ENCODE measurements at regions not wholly inside any gene's neighbourhood (a gene's known extent, or its start where the extent isn't known, plus 50 kb on each side); places are given as distances from the start of the nearest gene placed in this dataset.

DNA sequence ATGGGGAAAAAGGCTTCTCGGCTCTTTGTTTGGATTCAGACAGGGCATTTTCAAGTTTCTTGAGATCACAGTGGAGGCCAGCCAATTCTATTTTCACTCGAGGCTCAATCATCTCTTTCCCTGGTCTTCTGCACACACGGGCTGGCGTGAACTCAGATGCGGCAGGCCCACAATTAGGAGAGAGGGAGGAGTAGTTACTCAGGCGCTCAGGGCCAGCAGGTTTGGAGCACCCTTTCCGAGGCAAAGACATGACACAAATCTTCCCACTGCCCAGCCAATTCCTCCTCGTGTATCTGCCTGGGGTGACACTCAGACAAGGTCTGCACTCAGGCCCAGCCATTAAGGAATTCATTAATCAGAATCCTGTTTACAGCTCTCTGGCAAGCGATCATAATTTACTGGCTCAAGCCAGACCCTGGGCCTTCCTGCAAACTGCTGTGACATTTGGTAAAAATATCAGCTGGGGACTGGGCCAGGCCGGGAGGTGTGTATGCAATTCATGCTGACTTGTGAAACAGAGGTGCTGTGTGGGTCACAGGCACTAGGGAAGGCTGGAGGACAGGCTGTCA is 68.1 kb upstream of the TLE3 start:
- TF ChIP-seq, protein P1, sequence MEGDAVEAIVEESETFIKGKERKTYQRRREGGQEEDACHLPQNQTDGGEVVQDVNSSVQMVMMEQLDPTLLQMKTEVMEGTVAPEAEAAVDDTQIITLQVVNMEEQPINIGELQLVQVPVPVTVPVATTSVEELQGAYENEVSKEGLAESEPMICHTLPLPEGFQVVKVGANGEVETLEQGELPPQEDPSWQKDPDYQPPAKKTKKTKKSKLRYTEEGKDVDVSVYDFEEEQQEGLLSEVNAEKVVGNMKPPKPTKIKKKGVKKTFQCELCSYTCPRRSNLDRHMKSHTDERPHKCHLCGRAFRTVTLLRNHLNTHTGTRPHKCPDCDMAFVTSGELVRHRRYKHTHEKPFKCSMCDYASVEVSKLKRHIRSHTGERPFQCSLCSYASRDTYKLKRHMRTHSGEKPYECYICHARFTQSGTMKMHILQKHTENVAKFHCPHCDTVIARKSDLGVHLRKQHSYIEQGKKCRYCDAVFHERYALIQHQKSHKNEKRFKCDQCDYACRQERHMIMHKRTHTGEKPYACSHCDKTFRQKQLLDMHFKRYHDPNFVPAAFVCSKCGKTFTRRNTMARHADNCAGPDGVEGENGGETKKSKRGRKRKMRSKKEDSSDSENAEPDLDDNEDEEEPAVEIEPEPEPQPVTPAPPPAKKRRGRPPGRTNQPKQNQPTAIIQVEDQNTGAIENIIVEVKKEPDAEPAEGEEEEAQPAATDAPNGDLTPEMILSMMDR (IDR thresholded peaks at IDR 0.05; ENCODE audit: extremely low read depth, missing control alignments), result no peak

DNA sequence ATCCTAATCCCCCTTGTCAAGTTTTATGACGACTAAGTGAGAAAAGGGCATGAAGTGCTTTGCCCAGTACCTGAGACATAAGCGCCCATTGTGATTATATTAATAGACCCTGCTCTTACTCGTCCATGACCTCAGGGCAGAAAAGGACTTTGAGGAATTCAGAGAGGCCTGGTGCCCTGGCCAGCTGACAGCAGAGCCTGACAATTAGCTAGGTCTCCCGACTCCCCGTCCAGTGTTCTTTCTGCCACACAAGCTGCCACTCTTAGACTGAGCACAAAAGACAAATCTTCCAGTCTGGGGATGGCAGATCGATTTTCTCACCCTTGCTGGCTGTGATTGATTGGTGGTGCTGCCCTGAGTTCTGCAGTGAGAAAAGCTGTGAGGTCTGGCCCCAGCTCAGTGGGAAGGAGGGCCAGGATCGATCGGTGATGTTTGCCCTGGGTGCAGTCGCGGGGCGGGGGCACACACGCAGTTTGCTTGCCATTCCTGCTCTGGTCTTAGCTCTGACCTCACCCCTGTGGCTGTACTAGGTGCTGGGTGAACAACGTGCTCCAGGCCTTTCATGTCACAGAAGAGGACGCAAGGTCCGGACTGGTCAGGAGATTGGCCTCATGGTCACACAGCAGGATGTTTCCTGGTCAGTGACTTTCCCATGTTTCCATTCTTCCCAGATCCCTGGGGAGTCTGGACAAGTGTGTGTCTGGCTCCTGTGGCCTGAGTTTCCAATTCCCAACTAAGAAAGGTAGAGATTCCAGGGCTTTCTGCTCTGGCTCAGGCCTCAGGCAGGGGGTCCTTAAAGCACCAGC is 67.4 kb upstream of the TLE3 start:
- no peak for DNase-seq (ENCODE audit: low spot score)
- TF ChIP-seq, protein P1 (IDR thresholded peaks at IDR 0.05; ENCODE audit: extremely low read depth, missing control alignments), result no peak

More for the DNA sequence above, 68.1 kb upstream of the TLE3 start:
- no peak for DNase-seq (ENCODE audit: low spot score)

DNA sequence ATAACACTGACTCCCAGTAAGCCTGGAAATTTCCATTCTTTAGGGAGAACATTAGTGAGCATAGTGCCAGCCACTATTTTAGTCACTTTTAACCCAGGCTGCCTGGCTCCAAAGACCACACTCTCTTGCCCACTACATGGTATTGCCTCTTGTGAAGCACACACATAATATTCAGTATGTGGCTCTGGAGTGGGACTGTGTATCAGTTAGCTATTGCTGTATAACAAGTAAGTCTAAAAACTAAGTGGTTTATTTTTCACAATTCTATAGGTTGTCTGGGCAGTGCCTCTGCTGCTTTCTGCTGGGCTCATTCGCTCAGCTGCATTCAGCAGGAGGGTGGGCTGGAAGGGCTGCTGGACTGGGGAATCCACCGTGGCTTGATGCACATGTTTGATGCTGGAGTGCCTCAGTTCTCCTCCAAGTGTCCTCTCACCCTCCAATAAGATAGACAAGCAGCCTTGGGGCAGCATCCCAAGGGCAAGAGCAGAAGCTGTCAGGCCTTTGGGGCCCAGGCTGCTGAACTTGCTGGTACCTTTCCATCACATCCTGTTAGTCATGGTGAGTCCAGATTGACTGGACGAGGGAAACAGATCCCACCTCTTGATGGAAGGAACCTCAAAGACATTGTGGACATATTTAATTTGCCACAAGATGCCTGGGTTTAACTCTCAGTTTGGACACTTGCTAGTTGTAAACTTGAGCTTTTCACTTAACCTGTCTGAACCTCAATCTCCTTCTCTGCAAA is 66.6 kb upstream of the TLE3 start:
- TF ChIP-seq, protein P1 (IDR thresholded peaks at IDR 0.05; ENCODE audit: extremely low read depth, missing control alignments), result no peak
- DNase-seq (ENCODE audit: low spot score), result no peak

DNA sequence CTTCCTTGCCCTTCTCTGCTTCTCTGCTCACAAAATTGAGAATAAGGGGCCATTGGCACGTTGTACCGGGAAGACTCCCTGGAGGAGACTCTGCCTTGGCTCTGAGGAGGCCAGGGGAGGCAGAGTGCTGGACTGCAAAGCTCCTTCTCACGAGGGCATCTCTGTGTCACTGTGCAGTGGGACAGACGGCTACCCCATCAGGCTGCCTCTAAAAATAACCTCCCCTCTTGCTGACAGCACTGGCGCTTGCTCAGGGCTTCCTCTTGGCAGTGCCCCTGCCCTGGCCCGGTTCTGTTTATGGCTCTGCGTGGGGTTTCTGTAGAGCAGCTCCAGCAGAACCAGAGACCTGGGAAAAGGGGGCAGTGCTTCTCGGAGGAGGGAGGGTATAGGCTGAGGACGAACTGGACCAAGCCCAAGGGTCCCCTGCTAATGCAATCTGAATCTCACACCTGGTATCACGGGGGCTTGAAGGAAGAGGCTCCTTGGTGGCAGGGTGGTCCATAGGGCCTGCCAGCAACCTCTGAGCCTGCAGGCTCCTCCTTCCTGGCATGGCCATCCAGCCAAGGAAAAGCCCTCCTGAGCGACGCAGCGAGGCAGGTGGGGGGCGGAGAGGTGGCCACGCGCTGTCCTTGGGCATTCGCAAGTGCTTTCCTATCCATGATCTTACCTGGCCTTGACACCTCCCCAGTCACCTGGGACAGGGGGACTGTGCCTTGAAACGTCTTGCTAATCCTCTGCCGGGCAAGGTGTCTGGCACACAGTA is 63.3 kb upstream of the TLE3 start:
- DNase-seq (ENCODE audit: low spot score), result no peak
- TF ChIP-seq, protein P1 (IDR thresholded peaks at IDR 0.05; ENCODE audit: extremely low read depth, missing control alignments), result no peak

DNA sequence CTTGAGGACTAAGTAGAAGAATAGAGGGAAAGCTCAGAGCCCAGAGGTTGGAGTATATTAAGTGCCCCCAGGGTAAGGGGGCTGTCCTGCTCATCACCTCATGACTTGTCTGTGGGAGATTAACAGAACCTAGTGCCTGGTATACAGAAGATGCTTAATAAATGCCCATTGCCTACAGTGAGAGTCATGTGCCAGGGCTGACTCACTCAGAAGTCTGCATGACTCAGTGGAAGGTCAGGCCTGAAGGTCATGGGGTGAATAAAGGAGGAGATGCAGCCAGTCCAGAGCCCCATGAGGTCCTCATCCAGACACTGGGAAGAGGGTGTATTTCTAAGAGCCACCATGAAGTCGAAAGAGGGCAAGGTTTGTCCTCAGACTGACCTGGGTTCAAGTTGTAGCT is 62.5 kb upstream of the TLE3 start:
- DNase-seq (ENCODE audit: low spot score), result no peak
- TF ChIP-seq, protein P1 (IDR thresholded peaks at IDR 0.05; ENCODE audit: extremely low read depth, missing control alignments), result no peak

DNA sequence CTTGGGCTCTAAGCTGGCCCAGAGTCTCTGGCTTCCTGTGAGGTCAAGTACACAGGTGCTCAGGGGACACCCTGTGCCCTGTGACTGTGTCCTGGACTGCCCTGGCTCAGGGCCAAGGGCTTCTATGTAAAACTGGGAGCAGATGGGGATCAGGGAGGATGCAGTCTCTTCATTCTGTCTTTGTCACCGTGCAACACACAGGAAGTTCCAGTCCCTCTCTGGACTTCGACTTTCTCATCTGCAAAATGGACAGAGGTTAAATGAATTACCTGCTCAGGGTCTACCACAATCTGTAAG is 61.9 kb upstream of the TLE3 start:
- TF ChIP-seq, protein P1 (IDR thresholded peaks at IDR 0.05; ENCODE audit: extremely low read depth, missing control alignments), result no peak
- DNase-seq (ENCODE audit: low spot score), result no peak
